IMR-90 (cell line): ENCODE measurements at regions not wholly inside any gene's neighbourhood (a gene's known extent, or its start where the extent isn't known, plus 50 kb on each side); places are given as distances from the start of the nearest gene placed in this dataset.

Experiments used
- ATAC-seq: fragments of 200-7000 bp; cut with Tn5 transposase; 2 replicates; pipeline ENCODE4 v1.9.1; 2020; ENCODE audit warnings: low read depth, mild to moderate bottlenecking, moderate library complexity
- BruUV-seq: library from RNA; stranded (reverse); fragments of 400-500 nt; replicated peaks from 2 replicates; lab custom pipeline; 2021; lab: Mats Ljungman, UMichigan
- CTCF ChIA-PET: fragments of 300-600 bp; formaldehyde crosslinking; extraction: SDS; loops from one replicate; lab custom pipeline; 2021; ENCODE audit warnings: antibody characterized with exemption; lab: Yijun Ruan, JAX
- POLR2A ChIA-PET: fragments of 300-600 bp; sonication (Branson Sonifier 250); formaldehyde crosslinking; loops from one replicate; lab custom pipeline; 2022; ENCODE audit warnings: antibody characterized with exemption; ENCODE audit not compliant: unreplicated experiment; lab: Charles Lee
- DNase-seq: peaks from one replicate; pipeline ENCODE4 v3.0.0; 2013
- H2AFZ ChIP-seq: replicated peaks from 2 replicates; pipeline ENCODE3; 2013; ENCODE audit warnings: low read length, mild to moderate bottlenecking; ENCODE audit not compliant: poor library complexity
- H2AK5ac ChIP-seq: 2 replicates; pipeline ENCODE4 v1.6.1; 2013; ENCODE audit warnings: low read depth, low read length, inconsistent platforms
- H2AK9ac ChIP-seq: replicated peaks from 2 replicates; pipeline ENCODE3; 2013; ENCODE audit warnings: mild to moderate bottlenecking, low read depth, low read length, moderate library complexity; ENCODE audit not compliant: poor library complexity
- H2BK120ac ChIP-seq: 2 replicates; pipeline ENCODE4 v1.6.1; 2013; ENCODE audit warnings: low read depth, low read length, inconsistent platforms
- H2BK15ac ChIP-seq: 3 replicates; pipeline ENCODE4 v1.6.1; 2013; ENCODE audit warnings: low read depth, low read length, inconsistent platforms
- H2BK20ac ChIP-seq: 2 replicates; pipeline ENCODE4 v1.6.1; 2013; ENCODE audit warnings: low read depth, mild to moderate bottlenecking, inconsistent platforms, low read length, moderate library complexity
- H2BK5ac ChIP-seq: 2 replicates; pipeline ENCODE4 v1.6.1; 2013; ENCODE audit warnings: mild to moderate bottlenecking, low read depth, low read length, inconsistent platforms; ENCODE audit not compliant: poor library complexity, severe bottlenecking
- H3K14ac ChIP-seq: replicated peaks from 2 replicates; pipeline ENCODE4 v1.6.1; 2013; ENCODE audit warnings: low read depth, low read length, inconsistent platforms
- H3K18ac ChIP-seq: 2 replicates; pipeline ENCODE4 v1.6.1; 2013; ENCODE audit warnings: low read depth, low read length, control low read depth
- H3K23ac ChIP-seq: 2 replicates; pipeline ENCODE4 v1.6.1; 2013; ENCODE audit warnings: low read depth, low read length, inconsistent platforms
- H3K27ac ChIP-seq: 2 replicates; pipeline ENCODE4 v1.5.1; 2013; ENCODE audit warnings: mild to moderate bottlenecking, control low read depth, low read length; ENCODE audit not compliant: insufficient read depth
- H3K27me3 ChIP-seq: 2 replicates; pipeline ENCODE4 v1.6.1; 2013; ENCODE audit warnings: low read length; ENCODE audit not compliant: control insufficient read depth, insufficient read depth
- H3K36me3 ChIP-seq: 2 replicates; pipeline ENCODE4 v1.6.1; 2013; ENCODE audit warnings: low read length, mixed read lengths; ENCODE audit not compliant: control insufficient read depth, insufficient read depth
- H3K4ac ChIP-seq: 2 replicates; pipeline ENCODE4 v1.6.1; 2013; ENCODE audit warnings: low read depth, low read length, inconsistent platforms
- H3K4me1 ChIP-seq: 2 replicates; pipeline ENCODE4 v1.6.1; 2013; ENCODE audit warnings: low read length, mixed read lengths; ENCODE audit not compliant: control insufficient read depth, insufficient read depth
- H3K4me2 ChIP-seq: 2 replicates; pipeline ENCODE4 v1.6.1; 2013; ENCODE audit warnings: low read depth, mild to moderate bottlenecking, control low read depth, low read length, moderate library complexity
- H3K4me3 ChIP-seq: 2 replicates; pipeline ENCODE4 v1.5.1; 2013; ENCODE audit warnings: low read depth, mild to moderate bottlenecking, control low read depth, low read length, moderate library complexity; ENCODE audit not compliant: insufficient read depth
- H3K56ac ChIP-seq: 2 replicates; pipeline ENCODE4 v1.6.1; 2013; ENCODE audit warnings: low read length, inconsistent platforms; ENCODE audit not compliant: insufficient read depth; ENCODE audit errors: extremely low read depth
- H3K79me1 ChIP-seq, 2 experiments: 2 replicates each; pipeline ENCODE4 v1.6.1; 2013; ENCODE audit warnings: low read length in 2 of 2, inconsistent platforms in 1 of 2, low read depth in 1 of 2
- H3K9ac ChIP-seq: 2 replicates; pipeline ENCODE4 v1.6.1; 2013; ENCODE audit warnings: low read depth, low read length, control low read depth
- H3K9me1 ChIP-seq: 2 replicates; pipeline ENCODE4 v1.6.1; 2013; ENCODE audit warnings: low read length, inconsistent platforms; ENCODE audit not compliant: insufficient read depth
- H3K9me3 ChIP-seq: 2 replicates; pipeline ENCODE4 v1.6.1; 2013; ENCODE audit warnings: low read length; ENCODE audit not compliant: control insufficient read depth, insufficient read depth
- H4K20me1 ChIP-seq: 2 replicates; pipeline ENCODE4 v1.6.1; 2013; ENCODE audit warnings: low read length, inconsistent platforms; ENCODE audit not compliant: insufficient read depth
- H4K5ac ChIP-seq: 2 replicates; pipeline ENCODE4 v1.6.1; 2013; ENCODE audit warnings: mild to moderate bottlenecking, low read depth, low read length, control low read depth
- H4K8ac ChIP-seq, 2 experiments: 2 replicates each; pipeline ENCODE4 v1.6.1; 2013; ENCODE audit warnings: low read depth in 2 of 2, low read length in 2 of 2, control low read depth in 1 of 2, inconsistent platforms in 1 of 2
- H4K91ac ChIP-seq: 2 replicates; pipeline ENCODE4 v1.6.1; 2013; ENCODE audit warnings: low read depth, low read length, inconsistent platforms; ENCODE audit not compliant: insufficient read depth
- BHLHE40 ChIP-seq: fragments of 150-350 bp; IDR thresholded peaks from 2 replicates; pipeline ENCODE4 v1.6.1; 2016; ENCODE audit warnings: mild to moderate bottlenecking, low read depth, low read length
- CEBPB ChIP-seq: IDR thresholded peaks from 2 replicates; pipeline ENCODE4 v1.6.1; 2012; ENCODE audit warnings: low read depth, low read length, improper control_type of control experiment
- CHD1 ChIP-seq: IDR thresholded peaks from 2 replicates; pipeline ENCODE4 v1.6.1; 2012; ENCODE audit warnings: low read depth, low read length, improper control_type of control experiment
- ELK1 ChIP-seq: fragments of 150-350 bp; IDR thresholded peaks from 2 replicates; pipeline ENCODE4 v1.6.1; 2016; ENCODE audit warnings: low read depth, mild to moderate bottlenecking, low read length, moderate library complexity, borderline replicate concordance
- FOS ChIP-seq: fragments of 150-350 bp; IDR thresholded peaks from 2 replicates; pipeline ENCODE4 v1.6.1; 2016; ENCODE audit warnings: low read depth, low read length
- MAZ ChIP-seq: IDR thresholded peaks from 2 replicates; pipeline ENCODE4 v1.6.1; 2012; ENCODE audit warnings: low read depth, mild to moderate bottlenecking, low read length, improper control_type of control experiment, moderate library complexity, borderline replicate concordance
- MXI1 ChIP-seq: IDR thresholded peaks from 2 replicates; pipeline ENCODE4 v1.6.1; 2012; ENCODE audit warnings: low read depth, mild to moderate bottlenecking, low read length, moderate library complexity, borderline replicate concordance
- NFE2L2 ChIP-seq: fragments of 150-350 bp; IDR thresholded peaks from 2 replicates; pipeline ENCODE4 v1.6.1; 2016; ENCODE audit warnings: low read depth, mild to moderate bottlenecking, low read length
- RCOR1 ChIP-seq: IDR thresholded peaks from 2 replicates; pipeline ENCODE4 v1.6.1; 2012; ENCODE audit warnings: mild to moderate bottlenecking, low read length, improper control_type of control experiment; ENCODE audit not compliant: insufficient replicate concordance
- RFX5 ChIP-seq: IDR thresholded peaks from 2 replicates; pipeline ENCODE4 v1.8.0; 2012; ENCODE audit warnings: low read depth, mild to moderate bottlenecking, low read length, moderate library complexity
- USF2 ChIP-seq: fragments of 150-350 bp; IDR thresholded peaks from 2 replicates; pipeline ENCODE4 v1.6.1; 2017; ENCODE audit warnings: mild to moderate bottlenecking, antibody characterized with exemption, low read length, low read depth
- WGBS, 2 experiments: methylation state at CpG; one replicate each; pipeline versions ENCODE4 v1.1.5 to v1.1.7; 2013; ENCODE audit warnings: missing lambda C conversion rate in 2 of 2; ENCODE audit not compliant: insufficient read length in 1 of 2; ENCODE audit errors: extremely low coverage in 2 of 2; 5-methylcytosine and 5-hydroxymethylcytosine counted together
- dilution Hi-C: fragments of 300-500 bp; cut with HindIII; formaldehyde crosslinking; loops from one replicate; pipeline ENCODE4 v1.14.3; 2018; ENCODE audit warnings: low sequenced_read_pairs; ENCODE audit not compliant: unreplicated experiment
- in situ Hi-C: fragments of 300-500 bp; cut with MboI; formaldehyde crosslinking; loops from 3 replicates; pipeline ENCODE4 v1.14.3; 2019; ENCODE audit warnings: low sequenced_read_pairs, inconsistent platforms, mixed read lengths
- intact Hi-C: fragments of 100-400 bp; cut with micrococcal nuclease; formaldehyde crosslinking; loops from 2 replicates; pipeline ENCODE4 v1.10.0; 2022
- TF ChIP-seq, protein P1 (sequence below): conservative IDR thresholded peaks from 2 replicates; pipeline ENCODE4 v1.5.1; 2012; ENCODE audit warnings: mild to moderate bottlenecking, low read depth, low read length, improper control_type of control experiment

DNA sequence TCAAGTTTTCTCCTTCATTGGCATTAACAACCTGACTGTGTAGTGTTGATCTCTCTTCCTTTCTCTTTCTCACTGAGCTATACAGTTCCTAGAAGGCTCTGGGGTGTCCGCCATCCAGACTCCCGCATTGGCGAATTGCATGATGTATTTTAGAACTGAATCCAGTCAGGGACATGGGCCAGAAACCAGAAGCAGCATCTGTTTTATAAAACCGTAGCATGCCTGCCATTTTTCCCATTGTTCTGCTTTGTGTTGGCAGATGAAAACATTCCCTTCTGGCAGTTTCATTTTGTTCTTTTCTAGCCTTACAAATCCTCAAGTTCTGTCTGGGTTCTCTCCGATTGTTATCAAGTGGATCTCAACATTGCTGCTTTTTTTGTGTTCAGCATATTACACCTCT is 268.3 kb upstream of the SEL1L start:
- DNase-seq (no peak), ATAC-seq (no peak)
- Histone ChIP-seq H4K5ac (no peak overlapping the region), H3K14ac (no peak overlapping the region), H2BK15ac (no peak overlapping the region), H2AK5ac (no peak overlapping the region), H3K9ac (no peak overlapping the region), H3K4me1 (no peaks in the 10 kb centered on the region), H3K36me3 (no peaks in the 10 kb centered on the region), H2AFZ (no peak overlapping the region), H3K23ac (no peak overlapping the region), H3K27ac (no peak overlapping the region), H3K27me3 (no peaks in the 10 kb centered on the region), H3K4ac (no peak overlapping the region), H2BK20ac (no peak overlapping the region), H4K91ac (no peak overlapping the region), H3K4me3 (no peak overlapping the region), H4K8ac (no peak overlapping the region), H3K79me1 (no peaks in the 10 kb centered on the region), H2BK5ac (no peak overlapping the region), H3K9me3 (peaks cover 2% of the 10 kb centered on the region), H2BK120ac (no peak overlapping the region), H4K20me1 (no peaks in the 10 kb centered on the region), H3K9me1 (no peaks in the 10 kb centered on the region), H3K18ac (no peak overlapping the region), H2AK9ac (no peak overlapping the region), H3K4me2 (no peak overlapping the region), H3K56ac (no peak overlapping the region)
- POLR2A ChIA-PET: no interaction called here
- 100% methylated on average over 1 of the region's 5 CpGs; no CpG with 5 or more reads in 1 of the 2 experiments for WGBS, 2 experiments
- intact Hi-C loops (no loop called here), in situ Hi-C loops (no loop called here), dilution Hi-C loops (no loop called here)
- no peak for TF ChIP-seq BHLHE40
- no peak for TF ChIP-seq USF2
- no peak for TF ChIP-seq RCOR1
- TF ChIP-seq MXI1: no peak
- no peak for TF ChIP-seq RFX5
- TF ChIP-seq, protein P1, sequence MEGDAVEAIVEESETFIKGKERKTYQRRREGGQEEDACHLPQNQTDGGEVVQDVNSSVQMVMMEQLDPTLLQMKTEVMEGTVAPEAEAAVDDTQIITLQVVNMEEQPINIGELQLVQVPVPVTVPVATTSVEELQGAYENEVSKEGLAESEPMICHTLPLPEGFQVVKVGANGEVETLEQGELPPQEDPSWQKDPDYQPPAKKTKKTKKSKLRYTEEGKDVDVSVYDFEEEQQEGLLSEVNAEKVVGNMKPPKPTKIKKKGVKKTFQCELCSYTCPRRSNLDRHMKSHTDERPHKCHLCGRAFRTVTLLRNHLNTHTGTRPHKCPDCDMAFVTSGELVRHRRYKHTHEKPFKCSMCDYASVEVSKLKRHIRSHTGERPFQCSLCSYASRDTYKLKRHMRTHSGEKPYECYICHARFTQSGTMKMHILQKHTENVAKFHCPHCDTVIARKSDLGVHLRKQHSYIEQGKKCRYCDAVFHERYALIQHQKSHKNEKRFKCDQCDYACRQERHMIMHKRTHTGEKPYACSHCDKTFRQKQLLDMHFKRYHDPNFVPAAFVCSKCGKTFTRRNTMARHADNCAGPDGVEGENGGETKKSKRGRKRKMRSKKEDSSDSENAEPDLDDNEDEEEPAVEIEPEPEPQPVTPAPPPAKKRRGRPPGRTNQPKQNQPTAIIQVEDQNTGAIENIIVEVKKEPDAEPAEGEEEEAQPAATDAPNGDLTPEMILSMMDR: no peak
- no peak for TF ChIP-seq NFE2L2
- no peak for TF ChIP-seq ELK1
- TF ChIP-seq FOS: no peak
- TF ChIP-seq CHD1: no peak
- no peak for TF ChIP-seq MAZ
- TF ChIP-seq CEBPB: no peak
- no TSS peak for BruUV-seq
- CTCF ChIA-PET: no interaction called here
